ENCODE measurements at regions not wholly inside any gene's neighbourhood (a gene's known extent, or its start where the extent isn't known, plus 50 kb on each side); places are given as distances from the start of the nearest gene placed in this dataset.

DNA sequence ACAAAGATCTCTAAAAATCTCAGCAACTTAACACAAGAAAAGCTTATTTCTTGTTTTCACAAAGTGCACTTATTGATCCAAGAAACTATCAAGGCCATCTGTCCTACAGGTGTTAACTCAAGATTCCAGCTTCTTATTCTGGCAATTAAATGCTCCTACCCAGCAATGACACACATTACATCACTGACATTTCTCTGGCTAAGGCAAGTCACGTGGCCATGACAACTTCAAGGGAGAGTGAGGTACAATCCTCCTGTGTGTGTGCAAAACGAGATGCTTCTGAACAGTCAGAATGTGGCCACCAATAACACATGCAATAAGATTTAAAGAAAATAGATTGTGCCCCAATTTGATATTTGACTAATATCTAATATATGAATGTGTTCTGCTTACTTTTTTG is 169.3 kb upstream of the BTBD3 start:
- intact Hi-C loops (cut with micrococcal nuclease; ENCODE audit: unreplicated experiment), result no loop called here
- TF ChIP-seq TCF7L2 (IDR thresholded peaks at IDR 0.05; ENCODE audit: low read depth, low read length) (no peak), SIN3A (IDR thresholded peaks at IDR 0.05; ENCODE audit: borderline replicate concordance, insufficient read depth, low read depth, low read length) (no peak), POLR2AphosphoS5 (IDR thresholded peaks at IDR 0.05; ENCODE audit: low read depth, low read length) (no peak)
- TF ChIP-seq, protein P1, sequence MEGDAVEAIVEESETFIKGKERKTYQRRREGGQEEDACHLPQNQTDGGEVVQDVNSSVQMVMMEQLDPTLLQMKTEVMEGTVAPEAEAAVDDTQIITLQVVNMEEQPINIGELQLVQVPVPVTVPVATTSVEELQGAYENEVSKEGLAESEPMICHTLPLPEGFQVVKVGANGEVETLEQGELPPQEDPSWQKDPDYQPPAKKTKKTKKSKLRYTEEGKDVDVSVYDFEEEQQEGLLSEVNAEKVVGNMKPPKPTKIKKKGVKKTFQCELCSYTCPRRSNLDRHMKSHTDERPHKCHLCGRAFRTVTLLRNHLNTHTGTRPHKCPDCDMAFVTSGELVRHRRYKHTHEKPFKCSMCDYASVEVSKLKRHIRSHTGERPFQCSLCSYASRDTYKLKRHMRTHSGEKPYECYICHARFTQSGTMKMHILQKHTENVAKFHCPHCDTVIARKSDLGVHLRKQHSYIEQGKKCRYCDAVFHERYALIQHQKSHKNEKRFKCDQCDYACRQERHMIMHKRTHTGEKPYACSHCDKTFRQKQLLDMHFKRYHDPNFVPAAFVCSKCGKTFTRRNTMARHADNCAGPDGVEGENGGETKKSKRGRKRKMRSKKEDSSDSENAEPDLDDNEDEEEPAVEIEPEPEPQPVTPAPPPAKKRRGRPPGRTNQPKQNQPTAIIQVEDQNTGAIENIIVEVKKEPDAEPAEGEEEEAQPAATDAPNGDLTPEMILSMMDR (IDR thresholded peaks at IDR 0.05), result no peak
- TF ChIP-seq, protein P2, sequence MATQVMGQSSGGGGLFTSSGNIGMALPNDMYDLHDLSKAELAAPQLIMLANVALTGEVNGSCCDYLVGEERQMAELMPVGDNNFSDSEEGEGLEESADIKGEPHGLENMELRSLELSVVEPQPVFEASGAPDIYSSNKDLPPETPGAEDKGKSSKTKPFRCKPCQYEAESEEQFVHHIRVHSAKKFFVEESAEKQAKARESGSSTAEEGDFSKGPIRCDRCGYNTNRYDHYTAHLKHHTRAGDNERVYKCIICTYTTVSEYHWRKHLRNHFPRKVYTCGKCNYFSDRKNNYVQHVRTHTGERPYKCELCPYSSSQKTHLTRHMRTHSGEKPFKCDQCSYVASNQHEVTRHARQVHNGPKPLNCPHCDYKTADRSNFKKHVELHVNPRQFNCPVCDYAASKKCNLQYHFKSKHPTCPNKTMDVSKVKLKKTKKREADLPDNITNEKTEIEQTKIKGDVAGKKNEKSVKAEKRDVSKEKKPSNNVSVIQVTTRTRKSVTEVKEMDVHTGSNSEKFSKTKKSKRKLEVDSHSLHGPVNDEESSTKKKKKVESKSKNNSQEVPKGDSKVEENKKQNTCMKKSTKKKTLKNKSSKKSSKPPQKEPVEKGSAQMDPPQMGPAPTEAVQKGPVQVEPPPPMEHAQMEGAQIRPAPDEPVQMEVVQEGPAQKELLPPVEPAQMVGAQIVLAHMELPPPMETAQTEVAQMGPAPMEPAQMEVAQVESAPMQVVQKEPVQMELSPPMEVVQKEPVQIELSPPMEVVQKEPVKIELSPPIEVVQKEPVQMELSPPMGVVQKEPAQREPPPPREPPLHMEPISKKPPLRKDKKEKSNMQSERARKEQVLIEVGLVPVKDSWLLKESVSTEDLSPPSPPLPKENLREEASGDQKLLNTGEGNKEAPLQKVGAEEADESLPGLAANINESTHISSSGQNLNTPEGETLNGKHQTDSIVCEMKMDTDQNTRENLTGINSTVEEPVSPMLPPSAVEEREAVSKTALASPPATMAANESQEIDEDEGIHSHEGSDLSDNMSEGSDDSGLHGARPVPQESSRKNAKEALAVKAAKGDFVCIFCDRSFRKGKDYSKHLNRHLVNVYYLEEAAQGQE (IDR thresholded peaks at IDR 0.05; ENCODE audit: insufficient read depth in 1 of 2, low read depth in 2 of 2, low read length in 1 of 2), result no peak
- Histone ChIP-seq H3K27ac (ENCODE audit: low read length) (no peak overlapping the region), H3K36me3 (ENCODE audit: control insufficient read depth, insufficient read depth, low read length) (no peaks in the 10 kb centered on the region), H3K9me3 (ENCODE audit: control insufficient read depth, insufficient read depth, low read depth, low read length) (no peaks in the 10 kb centered on the region), H3K27me3 (ENCODE audit: control insufficient read depth, insufficient read depth, low read length) (no peaks in the 10 kb centered on the region), H3K4me3 (ENCODE audit: low read depth in 2 of 2, low read length in 2 of 2) (no peak overlapping the region), H3K4me1 (ENCODE audit: control insufficient read depth, insufficient read depth, low read length) (no peaks in the 10 kb centered on the region)
- in situ Hi-C loops (cut with HindIII; ENCODE audit: low pct_unique_long_range_greater_than_20kb, low sequenced_read_pairs), result no loop called here
- DNase-seq (ENCODE audit: low read depth, low spot score) (no peak), ATAC-seq (no peak)
- ChIA-PET POLR2A (no interaction called here), CTCF (no interaction called here)
- no TSS peak for BruUV-seq (replicated peaks)

DNA sequence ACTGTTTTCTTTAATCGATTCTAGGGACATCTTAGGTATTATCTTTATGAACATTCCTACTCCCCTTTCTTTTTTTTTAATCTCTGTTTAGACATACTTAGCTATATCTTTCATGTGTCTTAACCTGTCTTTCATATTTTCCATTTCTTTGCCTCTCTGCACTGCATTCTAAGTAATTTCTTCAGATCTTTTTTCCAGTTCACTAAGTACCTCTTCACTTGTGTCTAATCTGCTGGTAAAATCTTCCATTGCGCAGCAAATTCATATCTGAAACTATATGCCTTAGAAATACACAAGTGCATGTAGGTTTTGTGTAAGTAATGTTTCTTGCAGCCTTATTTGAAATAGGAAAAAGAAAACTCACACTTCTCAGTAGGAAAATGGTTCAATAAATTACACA is 165.4 kb upstream of the BTBD3 start:
- H3K9me3 ChIP-seq (ENCODE audit: control insufficient read depth, insufficient read depth, low read depth, low read length), result no peaks in the 10 kb centered on the region
- no peak overlapping the region for H3K4me3 ChIP-seq (ENCODE audit: low read depth in 2 of 2, low read length in 2 of 2)
- intact Hi-C loops (cut with micrococcal nuclease; ENCODE audit: unreplicated experiment) (no loop called here), in situ Hi-C loops (cut with HindIII; ENCODE audit: low pct_unique_long_range_greater_than_20kb, low sequenced_read_pairs) (no loop called here)
- no TSS peak for BruUV-seq (replicated peaks)
- no peak for DNase-seq (ENCODE audit: low read depth, low spot score)
- no peak for ATAC-seq
- H3K27me3 ChIP-seq (ENCODE audit: control insufficient read depth, insufficient read depth, low read length), result no peaks in the 10 kb centered on the region
- no peaks in the 10 kb centered on the region for H3K36me3 ChIP-seq (ENCODE audit: control insufficient read depth, insufficient read depth, low read length)
- TF ChIP-seq POLR2AphosphoS5 (IDR thresholded peaks at IDR 0.05; ENCODE audit: low read depth, low read length) (no peak), TCF7L2 (IDR thresholded peaks at IDR 0.05; ENCODE audit: low read depth, low read length) (no peak), SIN3A (IDR thresholded peaks at IDR 0.05; ENCODE audit: borderline replicate concordance, insufficient read depth, low read depth, low read length) (no peak)
- TF ChIP-seq, protein P1 (IDR thresholded peaks at IDR 0.05), result no peak
- TF ChIP-seq, protein P2 (IDR thresholded peaks at IDR 0.05; ENCODE audit: insufficient read depth in 1 of 2, low read depth in 2 of 2, low read length in 1 of 2), result no peak
- no peak overlapping the region for H3K27ac ChIP-seq (ENCODE audit: low read length)
- no peaks in the 10 kb centered on the region for H3K4me1 ChIP-seq (ENCODE audit: control insufficient read depth, insufficient read depth, low read length)
- ChIA-PET CTCF (no interaction called here), POLR2A (no interaction called here)

Measured in Panc1 (cell line).